ENCODE measurements at regions not wholly inside any gene's neighbourhood (a gene's known extent, or its start where the extent isn't known, plus 50 kb on each side); places are given as distances from the start of the nearest gene placed in this dataset.

DNA sequence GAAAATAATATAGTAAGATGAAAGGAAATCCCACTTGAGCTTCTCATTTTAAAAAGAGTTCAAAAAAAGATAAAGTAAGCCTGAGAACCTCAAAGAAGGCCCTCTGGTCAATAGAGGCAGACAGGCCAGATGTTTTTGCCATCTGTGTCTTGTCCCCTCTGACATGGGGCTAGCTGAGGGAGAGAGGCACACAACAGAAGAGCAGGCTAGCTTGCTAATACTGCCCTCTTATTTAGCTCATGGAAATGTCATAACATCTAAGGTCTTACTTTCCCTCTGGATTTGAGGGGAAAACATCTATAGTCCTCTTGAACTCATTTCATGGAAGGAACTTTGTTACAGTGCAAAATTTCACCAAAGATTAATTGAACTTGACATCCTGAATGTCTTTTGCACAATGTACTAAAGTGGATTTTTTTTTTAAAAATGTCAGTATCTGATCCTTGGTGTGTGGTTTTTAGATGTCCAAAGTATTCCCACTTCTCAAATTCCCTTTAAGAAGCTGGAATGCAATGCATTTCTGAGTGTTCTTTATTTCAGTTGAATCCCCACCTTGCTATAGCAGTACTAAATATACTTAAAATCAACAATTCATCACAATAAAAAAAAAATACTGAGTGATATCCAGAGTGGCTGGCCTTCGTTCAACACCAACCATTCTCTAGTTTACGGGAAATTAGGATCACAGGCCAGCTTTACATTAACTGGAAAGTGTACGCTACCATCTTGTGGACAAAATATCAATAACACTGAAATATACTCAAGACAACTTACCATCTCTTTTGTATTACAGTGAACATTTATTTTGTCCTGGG lies 176.7 kb downstream of the PAH start:
- H3K27me3 ChIP-seq (ENCODE audit: control insufficient read depth in 1 of 2, insufficient read depth in 2 of 2, low read length in 1 of 2), result no peaks in the 10 kb centered on the region
- peaks cover 1% of the 10 kb centered on the region for H3K9me3 ChIP-seq (ENCODE audit: control insufficient read depth, low read length)
- no peak for DNase-seq
- H3K36me3 ChIP-seq (ENCODE audit: control insufficient read depth in 1 of 2, insufficient read depth in 2 of 2, low read length in 1 of 2), result no peaks in the 10 kb centered on the region
- no peak overlapping the region for H3K4me3 ChIP-seq (ENCODE audit: low read length in 2 of 2)
- ATAC-seq (ENCODE audit: low FRiP score), result peak; percentile 52
- no peaks in the 10 kb centered on the region for H3K4me1 ChIP-seq (ENCODE audit: control insufficient read depth in 1 of 2, insufficient read depth in 2 of 2, low read length in 2 of 2)
- H3K27ac ChIP-seq (ENCODE audit: low read depth in 1 of 2, low read length in 2 of 2), result no peak overlapping the region
- intact Hi-C loops (cut with DNase I), result no loop called here
- WGBS, 2 donors, result 21 to 23% methylated on average over 3 of the region's 3 CpGs

DNA sequence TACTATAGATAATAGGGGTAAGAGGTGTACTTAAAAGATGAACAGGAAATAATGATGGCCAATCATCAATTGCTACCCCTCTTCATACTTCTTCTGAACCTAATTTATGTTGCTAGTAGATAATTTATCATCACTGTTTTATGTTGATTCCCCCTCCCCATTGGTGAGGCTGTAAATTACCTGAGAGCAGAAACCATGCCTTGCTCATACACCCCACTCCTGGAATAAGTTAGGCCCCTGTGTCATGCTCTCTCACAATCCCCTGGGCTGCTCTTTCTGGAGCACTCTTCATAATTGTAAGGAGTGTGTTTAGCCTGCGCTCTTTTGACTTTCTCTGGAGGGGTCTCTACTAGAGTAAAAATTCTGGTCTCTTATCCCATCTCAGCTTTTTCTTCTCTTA lies 180.7 kb downstream of the PAH start:
- H3K27me3 ChIP-seq (ENCODE audit: control insufficient read depth in 1 of 2, insufficient read depth in 2 of 2, low read length in 1 of 2), result no peaks in the 10 kb centered on the region
- no peaks in the 10 kb centered on the region for H3K9me3 ChIP-seq (ENCODE audit: control insufficient read depth, low read length)
- H3K27ac ChIP-seq (ENCODE audit: low read depth in 1 of 2, low read length in 2 of 2), result no peak overlapping the region
- no peaks in the 10 kb centered on the region for H3K36me3 ChIP-seq (ENCODE audit: control insufficient read depth in 1 of 2, insufficient read depth in 2 of 2, low read length in 1 of 2)
- H3K4me3 ChIP-seq (ENCODE audit: low read length in 2 of 2), result no peak overlapping the region
- no peaks in the 10 kb centered on the region for H3K4me1 ChIP-seq (ENCODE audit: control insufficient read depth in 1 of 2, insufficient read depth in 2 of 2, low read length in 2 of 2)
- intact Hi-C loops (cut with DNase I), result no loop called here
- DNase-seq, result no peak
- 96 to 97% methylated on average over 1 of the region's 1 CpG for WGBS, 2 donors
- ATAC-seq (ENCODE audit: low FRiP score), result no peak

DNA sequence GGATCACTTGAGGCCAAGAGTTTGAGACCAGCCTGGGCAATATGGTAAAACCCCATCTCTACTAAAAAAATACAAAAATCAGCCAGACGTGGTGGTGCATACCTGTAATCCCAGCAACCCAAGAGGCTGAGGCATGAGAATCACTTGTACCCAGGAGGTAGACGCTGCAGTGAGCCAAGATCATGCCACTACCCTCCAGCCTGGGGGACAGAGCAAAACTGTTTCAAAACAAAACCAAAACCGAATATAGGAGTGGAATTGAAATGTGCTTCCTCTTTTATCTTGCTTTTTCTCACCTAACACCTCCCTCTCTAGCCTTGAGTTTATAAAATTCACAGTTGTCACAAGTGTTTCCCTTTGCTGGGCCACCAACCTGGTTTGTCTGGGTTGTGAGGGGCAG lies 181.9 kb downstream of the PAH start:
- Histone ChIP-seq H3K36me3 (ENCODE audit: control insufficient read depth in 1 of 2, insufficient read depth in 2 of 2, low read length in 1 of 2) (no peaks in the 10 kb centered on the region), H3K27ac (ENCODE audit: low read depth in 1 of 2, low read length in 2 of 2) (no peak overlapping the region), H3K9me3 (ENCODE audit: control insufficient read depth, low read length) (no peaks in the 10 kb centered on the region), H3K4me1 (ENCODE audit: control insufficient read depth in 1 of 2, insufficient read depth in 2 of 2, low read length in 2 of 2) (no peaks in the 10 kb centered on the region), H3K4me3 (ENCODE audit: low read length in 2 of 2) (no peak overlapping the region), H3K27me3 (ENCODE audit: control insufficient read depth in 1 of 2, insufficient read depth in 2 of 2, low read length in 1 of 2) (no peaks in the 10 kb centered on the region)
- 63 to 81% methylated on average over 3 of the region's 3 CpGs for whole genome bisulfite sequencing, 2 donors
- intact Hi-C loops (cut with DNase I), result no loop called here
- ATAC-seq (ENCODE audit: low FRiP score), result no peak
- no peak for DNase-seq

DNA sequence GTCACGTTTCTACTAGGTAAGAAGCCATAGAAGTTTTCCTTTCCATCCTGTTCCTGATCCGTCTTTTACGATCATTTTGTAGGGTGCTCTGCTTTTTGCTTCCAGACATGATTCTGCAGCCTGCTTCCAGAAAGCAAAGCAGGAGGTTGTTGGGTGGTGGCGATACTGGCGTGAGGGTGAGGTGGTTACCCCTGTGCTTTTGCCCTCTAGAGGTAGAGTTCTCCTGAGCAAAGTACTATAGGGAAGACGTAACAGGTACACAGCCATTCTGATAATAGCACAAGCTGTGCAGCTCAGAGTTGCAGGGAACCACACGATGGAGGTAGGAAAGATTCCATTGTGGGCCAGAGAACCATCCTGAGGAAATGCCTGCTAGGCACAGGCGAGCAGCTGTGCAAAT lies 186.0 kb downstream of the PAH start:
- WGBS, 2 donors, result 80 to 81% methylated on average over 8 of the region's 8 CpGs
- no peaks in the 10 kb centered on the region for H3K4me1 ChIP-seq (ENCODE audit: control insufficient read depth in 1 of 2, insufficient read depth in 2 of 2, low read length in 2 of 2)
- ATAC-seq (ENCODE audit: low FRiP score) (no peak), DNase-seq (no peak)
- H3K4me3 ChIP-seq (ENCODE audit: low read length in 2 of 2), result no peak overlapping the region
- intact Hi-C loops (cut with DNase I), result no loop called here
- no peaks in the 10 kb centered on the region for H3K9me3 ChIP-seq (ENCODE audit: control insufficient read depth, low read length)
- no peaks in the 10 kb centered on the region for H3K27me3 ChIP-seq (ENCODE audit: control insufficient read depth in 1 of 2, insufficient read depth in 2 of 2, low read length in 1 of 2)
- H3K27ac ChIP-seq (ENCODE audit: low read depth in 1 of 2, low read length in 2 of 2), result no peak overlapping the region
- no peaks in the 10 kb centered on the region for H3K36me3 ChIP-seq (ENCODE audit: control insufficient read depth in 1 of 2, insufficient read depth in 2 of 2, low read length in 1 of 2)

DNA sequence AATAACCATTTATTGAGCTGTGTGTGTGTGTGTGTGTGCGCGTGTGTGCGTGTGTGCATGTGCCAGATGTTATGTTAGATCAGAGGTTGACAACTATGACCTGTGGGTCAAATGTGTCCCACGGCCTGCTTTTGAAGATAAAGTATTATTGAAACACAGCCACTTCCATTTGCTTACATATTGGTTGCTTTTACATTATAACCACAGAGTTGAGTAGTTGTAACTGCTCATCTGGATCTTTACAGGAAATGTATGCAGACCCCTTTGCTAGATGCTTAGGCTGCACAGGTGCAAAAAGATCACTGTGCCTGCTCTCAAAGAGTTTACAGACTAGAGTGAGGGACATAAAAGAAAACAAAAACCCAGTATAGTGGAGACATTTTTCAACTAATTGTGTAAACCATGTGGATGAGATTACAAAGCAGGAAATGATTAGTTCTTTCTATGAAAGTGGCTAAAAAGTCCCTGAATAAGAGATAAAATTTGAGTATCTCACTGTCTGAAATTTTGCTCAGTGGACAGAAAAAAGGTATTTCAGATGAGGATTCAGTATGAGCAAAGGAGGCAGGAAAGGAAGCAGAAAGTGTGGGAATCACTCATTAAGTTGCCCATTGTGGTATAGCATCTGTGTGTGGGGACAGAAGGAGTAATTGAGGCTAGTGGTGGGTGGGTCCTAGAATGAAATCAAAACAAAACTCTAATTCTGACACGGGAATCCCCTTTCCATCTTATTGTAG lies 188.4 kb downstream of the PAH start:
- ATAC-seq (ENCODE audit: low FRiP score) (no peak), DNase-seq (no peak)
- H3K27ac ChIP-seq (ENCODE audit: low read depth in 1 of 2, low read length in 2 of 2), result no peak overlapping the region
- no peaks in the 10 kb centered on the region for H3K9me3 ChIP-seq (ENCODE audit: control insufficient read depth, low read length)
- 61 to 64% methylated on average over 5 of the region's 5 CpGs for WGBS, 2 donors
- H3K27me3 ChIP-seq (ENCODE audit: control insufficient read depth in 1 of 2, insufficient read depth in 2 of 2, low read length in 1 of 2), result no peaks in the 10 kb centered on the region
- H3K36me3 ChIP-seq (ENCODE audit: control insufficient read depth in 1 of 2, insufficient read depth in 2 of 2, low read length in 1 of 2), result no peaks in the 10 kb centered on the region
- intact Hi-C loops (cut with DNase I), result no loop called here
- no peak overlapping the region for H3K4me3 ChIP-seq (ENCODE audit: low read length in 2 of 2)
- no peaks in the 10 kb centered on the region for H3K4me1 ChIP-seq (ENCODE audit: control insufficient read depth in 1 of 2, insufficient read depth in 2 of 2, low read length in 2 of 2)

DNA sequence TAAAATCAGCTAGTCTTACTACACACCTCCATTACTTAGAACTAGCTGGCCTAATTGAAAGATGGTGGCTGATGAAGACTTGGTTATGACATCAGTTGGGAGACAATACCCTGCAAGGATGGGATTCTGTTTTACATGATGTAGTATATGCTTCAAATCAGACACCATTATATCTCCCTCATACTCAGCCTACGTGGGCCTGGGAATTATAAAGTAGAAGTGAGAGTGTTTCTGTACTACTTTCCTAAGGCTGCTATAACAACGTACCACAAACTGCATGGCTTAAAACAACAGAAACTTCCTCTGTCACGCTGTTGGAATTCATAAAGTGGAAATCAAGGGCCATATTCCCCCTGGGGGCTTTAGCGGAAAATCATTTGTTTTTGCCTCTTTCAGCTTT lies 190.4 kb downstream of the PAH start:
- DNase-seq, result no peak
- Histone ChIP-seq H3K9me3 (ENCODE audit: control insufficient read depth, low read length) (no peaks in the 10 kb centered on the region), H3K4me1 (ENCODE audit: control insufficient read depth in 1 of 2, insufficient read depth in 2 of 2, low read length in 2 of 2) (no peaks in the 10 kb centered on the region), H3K36me3 (ENCODE audit: control insufficient read depth in 1 of 2, insufficient read depth in 2 of 2, low read length in 1 of 2) (no peaks in the 10 kb centered on the region), H3K27ac (ENCODE audit: low read depth in 1 of 2, low read length in 2 of 2) (no peak overlapping the region), H3K27me3 (ENCODE audit: control insufficient read depth in 1 of 2, insufficient read depth in 2 of 2, low read length in 1 of 2) (no peaks in the 10 kb centered on the region), H3K4me3 (ENCODE audit: low read length in 2 of 2) (no peak overlapping the region)
- no peak for ATAC-seq (ENCODE audit: low FRiP score)
- 19 to 25% methylated on average over 4 of the region's 4 CpGs for WGBS, 2 donors
- intact Hi-C loops (cut with DNase I), result no loop called here

DNA sequence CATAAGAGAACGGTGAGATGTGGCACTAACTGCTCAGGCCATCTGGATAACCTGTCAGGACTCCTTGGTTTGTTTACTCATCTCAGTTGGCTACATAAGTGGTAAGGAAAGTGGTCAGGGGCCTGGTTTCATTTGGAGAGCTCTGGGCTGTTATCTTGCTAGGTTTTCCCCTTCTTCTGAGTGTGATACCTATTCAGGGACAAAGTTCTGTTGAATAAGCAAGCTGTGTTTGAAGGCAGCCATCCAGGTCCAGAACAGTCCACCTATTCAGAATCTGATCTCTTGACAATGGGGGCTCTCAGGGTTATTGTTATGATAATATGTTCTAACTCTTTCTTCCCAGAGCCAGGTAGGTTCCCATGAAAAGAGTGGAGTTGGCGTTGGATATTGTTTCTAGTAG lies 194.9 kb downstream of the PAH start:
- intact Hi-C loops (cut with DNase I), result no loop called here
- Histone ChIP-seq H3K27me3 (ENCODE audit: control insufficient read depth in 1 of 2, insufficient read depth in 2 of 2, low read length in 1 of 2) (no peaks in the 10 kb centered on the region), H3K27ac (ENCODE audit: low read depth in 1 of 2, low read length in 2 of 2) (no peak overlapping the region), H3K36me3 (ENCODE audit: control insufficient read depth in 1 of 2, insufficient read depth in 2 of 2, low read length in 1 of 2) (no peaks in the 10 kb centered on the region), H3K4me3 (ENCODE audit: low read length in 2 of 2) (no peak overlapping the region), H3K4me1 (ENCODE audit: control insufficient read depth in 1 of 2, insufficient read depth in 2 of 2, low read length in 2 of 2) (no peaks in the 10 kb centered on the region), H3K9me3 (ENCODE audit: control insufficient read depth, low read length) (no peaks in the 10 kb centered on the region)
- ATAC-seq (ENCODE audit: low FRiP score), result no peak
- WGBS, 2 donors, result 74 to 87% methylated on average over 2 of the region's 2 CpGs
- DNase-seq, result no peak

DNA sequence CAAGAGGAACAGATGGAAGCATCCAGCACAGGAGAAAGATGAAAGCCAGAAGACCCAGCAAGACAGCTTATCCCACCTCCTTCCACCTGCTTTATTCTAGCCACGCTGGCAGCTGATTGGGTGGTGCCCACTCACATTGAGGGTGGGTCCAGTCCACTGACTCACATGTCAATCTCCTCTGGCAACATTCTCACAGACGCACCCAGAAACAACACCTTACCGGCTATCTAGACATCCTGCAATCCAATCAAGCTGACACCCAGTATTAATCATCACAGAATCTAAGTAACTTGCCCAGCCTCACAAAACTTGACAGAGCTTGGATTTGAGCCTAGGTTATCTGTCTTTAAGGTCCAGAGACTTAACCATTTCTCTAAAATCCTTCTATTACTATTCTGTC lies 208.9 kb downstream of the PAH start:
- intact Hi-C loops (cut with DNase I), result no loop called here
- WGBS, 2 donors, result 45 to 55% methylated on average over 3 of the region's 3 CpGs
- Histone ChIP-seq H3K27me3 (ENCODE audit: control insufficient read depth in 1 of 2, insufficient read depth in 2 of 2, low read length in 1 of 2) (no peaks in the 10 kb centered on the region), H3K4me1 (ENCODE audit: control insufficient read depth in 1 of 2, insufficient read depth in 2 of 2, low read length in 2 of 2) (no peaks in the 10 kb centered on the region), H3K36me3 (ENCODE audit: control insufficient read depth in 1 of 2, insufficient read depth in 2 of 2, low read length in 1 of 2) (no peaks in the 10 kb centered on the region), H3K27ac (ENCODE audit: low read depth in 1 of 2, low read length in 2 of 2) (no peak overlapping the region), H3K4me3 (ENCODE audit: low read length in 2 of 2) (no peak overlapping the region), H3K9me3 (ENCODE audit: control insufficient read depth, low read length) (no peaks in the 10 kb centered on the region)
- ATAC-seq (ENCODE audit: low FRiP score) (no peak), DNase-seq (no peak)
